Neuron (in vitro differentiated cells): ENCODE measurements at regions not wholly inside any gene's neighbourhood (a gene's known extent, or its start where the extent isn't known, plus 50 kb on each side); places are given as distances from the start of the nearest gene placed in this dataset.

Experiments
- H2AFZ ChIP-seq: one replicate; pipeline ENCODE4 v1.6.1; 2013; ENCODE audit warnings: low read depth, mild to moderate bottlenecking, inconsistent platforms, low read length, moderate library complexity
- H3K27me3 ChIP-seq: one replicate; pipeline ENCODE4 v1.6.1; 2013; ENCODE audit warnings: low read length; ENCODE audit not compliant: insufficient read depth
- H3K36me3 ChIP-seq: one replicate; pipeline ENCODE4 v1.6.1; 2013; ENCODE audit warnings: low read length; ENCODE audit not compliant: insufficient read depth
- H3K4me1 ChIP-seq: one replicate; pipeline ENCODE4 v1.6.1; 2013; ENCODE audit warnings: low read length; ENCODE audit not compliant: insufficient read depth
- H3K4me3 ChIP-seq: 2 replicates; pipeline ENCODE4 v1.5.1; 2013; ENCODE audit warnings: mild to moderate bottlenecking, low read length, moderate library complexity
- H3K9me3 ChIP-seq: one replicate; pipeline ENCODE4 v1.6.1; 2013; ENCODE audit warnings: low read length

- H3K9me3 ChIP-seq, result no peaks in the 10 kb centered on the region
These were observed 54.8 kb upstream of the FBXL17 start for GRCh38 chr5:108436696-108437095.

GRCh38 chr5:108433600-108433999 lies 51.7 kb upstream of the FBXL17 start:
- Histone ChIP-seq H2AFZ (no peak overlapping the region), H3K4me1 (no peaks in the 10 kb centered on the region), H3K9me3 (no peaks in the 10 kb centered on the region), H3K4me3 (no peak overlapping the region), H3K36me3 (no peaks in the 10 kb centered on the region), H3K27me3 (no peaks in the 10 kb centered on the region)

More at GRCh38 chr5:108436696-108437095, 54.8 kb upstream of the FBXL17 start:
- no peaks in the 10 kb centered on the region for H3K36me3 ChIP-seq
- no peak overlapping the region for H3K4me3 ChIP-seq
- H3K4me1 ChIP-seq, result no peaks in the 10 kb centered on the region
- H3K27me3 ChIP-seq, result no peaks in the 10 kb centered on the region
- no peak overlapping the region for H2AFZ ChIP-seq

GRCh38 chr5:108432024-108432423 lies 50.1 kb upstream of the FBXL17 start:
- Histone ChIP-seq H3K36me3 (no peaks in the 10 kb centered on the region), H3K27me3 (no peaks in the 10 kb centered on the region), H3K4me3 (no peak overlapping the region), H3K4me1 (no peaks in the 10 kb centered on the region), H3K9me3 (no peaks in the 10 kb centered on the region), H2AFZ (no peak overlapping the region)
